HG03354 (cell line): ENCODE measurements at regions not wholly inside any gene's neighbourhood (a gene's known extent, or its start where the extent isn't known, plus 50 kb on each side); places are given as distances from the start of the nearest gene placed in this dataset.
A peak's percentile ranks its signal among the peaks of the same experiment; 100 is the strongest.
"Not testable (repeated sequence)": the region's sequence is repeated elsewhere in the genome, so short reads cannot be mapped to it uniquely, and the experiment has no call there.

Experiments used
- ATAC-seq: cut with Tn5 transposase; IDR thresholded peaks from one replicate; pipeline ENCODE4 v1.9.1; 2021; ENCODE audit warnings: mild to moderate bottlenecking; ENCODE audit not compliant: unreplicated experiment, poor library complexity, severe bottlenecking

GRCh38 chr7:98764946-98765345, 104.9 kb downstream of the TMEM130 start:
- no peak for ATAC-seq

DNA sequence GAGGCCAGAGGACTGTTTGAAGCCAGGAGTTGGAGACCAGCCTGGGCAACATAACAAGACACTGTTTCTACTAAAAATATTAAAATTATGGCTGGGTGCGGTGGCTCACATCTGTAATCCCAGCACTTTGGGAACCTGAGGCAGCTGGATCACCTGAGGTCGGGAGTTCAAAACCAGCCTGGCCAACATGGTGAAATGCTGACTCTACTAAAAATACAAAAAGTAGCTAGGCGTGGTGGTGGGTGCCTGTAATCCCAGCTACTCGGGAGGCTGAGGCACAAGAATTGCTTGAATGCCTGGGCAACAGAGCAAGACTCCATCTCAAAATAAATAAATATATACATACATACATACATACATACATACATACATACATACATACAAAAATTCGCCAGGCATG, 99.7 kb downstream of the TMEM130 start:
- ATAC-seq, result not testable (repeated sequence)

- ATAC-seq, result no peak
These were observed 98.3 kb downstream of the TMEM130 start for GRCh38 chr7:98771519-98771918.

GRCh38 chr7:98771941-98772603, 97.7 kb downstream of the TMEM130 start:
- no peak for ATAC-seq

GRCh38 chr7:98774884-98775283, 94.9 kb downstream of the TMEM130 start:
- no peak for ATAC-seq

- ATAC-seq, result no peak
These were observed 92.8 kb downstream of the TMEM130 start for GRCh38 chr7:98777051-98777450.

DNA sequence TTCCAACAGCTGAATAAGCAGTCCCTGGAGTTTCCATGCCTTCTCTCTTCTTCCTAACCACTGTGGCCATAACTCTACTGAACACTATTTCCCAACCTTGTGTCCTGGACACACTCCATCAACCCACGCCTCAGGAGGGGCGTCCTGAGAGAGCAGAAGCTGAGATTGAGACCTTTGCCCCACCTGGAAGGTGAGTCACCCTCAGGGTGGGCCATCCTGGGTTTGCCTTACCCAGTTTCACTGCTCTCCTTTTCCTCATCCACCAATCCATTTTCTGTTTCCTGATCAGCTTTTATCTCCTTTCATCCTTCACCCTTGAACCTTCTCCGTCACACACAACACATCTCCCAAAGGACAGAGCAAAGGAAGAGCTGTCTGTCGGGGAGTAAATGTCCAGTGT, 91.4 kb downstream of the TMEM130 start:
- no peak for ATAC-seq

DNA sequence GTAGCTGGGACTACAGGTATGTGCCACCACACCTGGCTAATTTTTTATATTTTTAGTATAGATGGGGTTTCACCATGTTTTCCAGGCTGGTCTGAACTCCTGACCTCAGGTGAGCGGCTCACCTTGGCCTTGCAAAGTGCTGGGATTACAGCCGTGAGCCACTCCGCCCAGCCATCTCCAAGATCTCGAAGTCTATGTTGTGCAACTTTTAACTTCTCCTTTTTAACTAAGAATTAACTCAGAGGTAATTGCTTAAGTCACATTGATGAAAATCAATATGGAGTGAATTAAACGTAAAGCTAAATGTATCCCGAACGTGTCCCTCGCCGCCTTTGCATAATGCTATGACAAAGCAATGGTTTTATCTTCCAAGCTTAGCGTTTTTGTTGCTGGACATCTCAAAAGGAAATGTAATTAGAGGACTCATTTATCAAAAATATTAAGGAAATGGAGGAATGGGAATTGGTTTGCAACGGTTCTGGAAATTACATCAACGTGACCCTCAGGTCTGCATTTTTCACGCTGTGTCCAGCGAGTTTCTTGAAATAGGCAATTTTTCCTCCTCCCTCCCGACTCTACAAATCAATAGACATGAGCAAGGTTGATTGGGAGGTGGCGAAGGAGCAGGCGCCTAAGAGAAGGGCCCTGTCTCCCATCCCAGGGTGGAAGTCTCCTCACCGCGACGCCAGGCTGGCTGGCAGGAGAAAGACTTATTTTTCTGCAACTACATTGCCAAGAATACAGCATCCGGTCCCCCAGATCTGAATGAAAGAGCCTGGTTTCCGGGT, 89.8 kb downstream of the TMEM130 start:
- no peak for ATAC-seq

- no peak for ATAC-seq
These were observed 85.5 kb downstream of the TMEM130 start for GRCh38 chr7:98784216-98784785.

GRCh38 chr7:98785929-98786571, 83.8 kb downstream of the TMEM130 start:
- no peak for ATAC-seq

DNA sequence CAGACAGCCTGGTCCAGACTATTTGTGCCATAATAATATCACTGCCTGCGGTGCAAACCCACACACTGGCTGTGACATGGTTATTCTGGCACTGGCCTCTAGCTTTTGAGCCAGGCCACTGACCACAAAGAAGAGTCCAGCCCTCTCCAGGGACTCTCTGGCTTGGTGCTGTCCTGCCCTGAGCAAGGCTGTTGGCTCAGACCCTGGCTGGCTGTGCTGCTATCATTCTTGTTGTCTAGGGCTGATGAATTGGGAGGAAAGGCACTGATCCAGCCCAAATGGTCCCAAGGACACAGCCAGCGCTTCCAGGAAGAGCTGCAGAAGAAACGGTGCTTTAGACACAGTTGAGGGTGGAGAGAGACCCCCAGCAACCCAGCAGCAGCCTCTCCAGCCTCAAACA, 80.8 kb downstream of the TMEM130 start:
- no peak for ATAC-seq

DNA sequence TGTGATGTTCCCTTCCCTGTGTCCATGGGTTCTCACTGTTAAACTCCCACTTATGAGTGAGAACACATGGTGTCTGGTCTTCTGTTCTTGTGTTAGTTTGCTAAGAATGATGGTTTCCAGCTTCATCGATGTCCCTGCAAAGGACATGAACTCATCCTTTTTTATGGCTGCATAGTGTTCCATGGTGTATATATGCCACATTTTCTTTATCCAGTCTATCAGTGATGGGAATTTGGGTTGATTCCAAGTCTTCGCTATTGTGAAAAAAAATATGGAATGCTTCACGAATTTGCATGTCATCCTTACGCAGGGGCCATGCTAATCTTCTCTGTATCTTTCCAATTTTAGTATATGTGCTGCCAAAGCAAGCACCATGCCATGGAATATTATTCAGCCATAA, 75.4 kb downstream of the TMEM130 start:
- ATAC-seq, result not testable (repeated sequence)

DNA sequence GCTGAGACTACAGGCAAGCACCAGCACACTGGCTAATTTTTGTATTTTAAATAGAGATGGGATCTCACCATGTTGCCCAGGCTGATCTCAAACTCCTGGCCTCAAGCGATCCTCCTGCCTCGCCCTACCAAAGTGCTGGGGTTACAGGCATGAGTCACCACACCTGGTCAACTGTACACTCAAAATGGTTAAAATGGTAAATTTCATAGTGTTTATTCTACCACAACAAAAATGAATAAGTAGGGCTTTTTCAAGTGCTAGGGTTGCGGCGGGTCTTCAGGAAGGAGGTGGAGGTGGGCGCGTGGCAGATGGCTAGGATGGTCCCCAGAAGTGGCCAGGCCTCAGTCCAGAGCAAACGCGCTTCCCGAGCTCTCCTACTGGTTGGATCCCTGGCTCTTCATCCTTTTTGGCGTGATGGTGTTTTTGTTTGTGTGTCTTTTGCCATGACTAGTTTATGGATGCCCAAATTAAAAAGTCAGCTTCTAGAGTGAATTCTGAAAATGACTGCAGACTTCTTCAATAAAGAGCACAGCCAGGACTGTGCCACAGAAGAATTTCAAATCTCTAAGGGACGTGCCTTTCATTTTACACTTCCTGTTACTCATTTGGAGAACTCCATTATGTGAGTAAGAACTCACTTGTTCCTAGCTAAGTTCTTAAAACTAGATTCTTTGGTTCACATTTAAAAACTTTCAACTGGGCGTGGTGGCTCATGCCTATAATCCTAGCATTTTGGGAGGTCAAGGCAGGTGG, 73.9 kb downstream of the TMEM130 start:
- peak; percentile 92 for ATAC-seq
